Testis (tissue), 2 donors: ENCODE measurements at regions not wholly inside any gene's neighbourhood (a gene's known extent, or its start where the extent isn't known, plus 50 kb on each side); places are given as distances from the start of the nearest gene placed in this dataset.

ENCODE experiments used
- CTCF ChIP-seq, 3 experiments: fragments of 450-650 bp in 2 of 3; fragments of 200-600 bp in 1 of 3; sonication (generic) in 1 of 3; IDR thresholded peaks; one replicate each; pipeline ENCODE4 v1.5.1; 2016 to 2019; ENCODE audit warnings: antibody characterized with exemption in 3 of 3, mild to moderate bottlenecking in 2 of 3, moderate library complexity in 1 of 3
- POLR2A ChIP-seq: fragments of 450-650 bp; IDR thresholded peaks from one replicate; pipeline ENCODE4 v1.6.1; 2017; ENCODE audit warnings: antibody characterized with exemption, mild to moderate bottlenecking, moderate library complexity

- TF ChIP-seq CTCF (IDR thresholded peaks at IDR 0.05), result no peak
- TF ChIP-seq POLR2A, result no peak
Measured at GRCh38 chr10:32144817-32145688, 88.8 kb upstream of the KIF5B start.
